HFF-Myc (cell line): ENCODE measurements at regions not wholly inside any gene's neighbourhood (a gene's known extent, or its start where the extent isn't known, plus 50 kb on each side); places are given as distances from the start of the nearest gene placed in this dataset.

ENCODE experiments used
- DNase-seq: peaks from one replicate; pipeline ENCODE4 v3.0.0-alpha.2; 2011; ENCODE audit warnings: low read depth; ENCODE audit errors: extremely low read depth
- H3K4me3 ChIP-seq: replicated peaks from 2 replicates; pipeline ENCODE4 v1.5.1; 2011; ENCODE audit warnings: low read depth, mild to moderate bottlenecking, control low read depth, low read length
- TF ChIP-seq, protein P1 (sequence below): IDR thresholded peaks from 2 replicates; pipeline ENCODE4 v1.5.1; 2012; ENCODE audit warnings: mild to moderate bottlenecking, low read depth, low read length, control low read depth; ENCODE audit errors: missing control alignments

DNA sequence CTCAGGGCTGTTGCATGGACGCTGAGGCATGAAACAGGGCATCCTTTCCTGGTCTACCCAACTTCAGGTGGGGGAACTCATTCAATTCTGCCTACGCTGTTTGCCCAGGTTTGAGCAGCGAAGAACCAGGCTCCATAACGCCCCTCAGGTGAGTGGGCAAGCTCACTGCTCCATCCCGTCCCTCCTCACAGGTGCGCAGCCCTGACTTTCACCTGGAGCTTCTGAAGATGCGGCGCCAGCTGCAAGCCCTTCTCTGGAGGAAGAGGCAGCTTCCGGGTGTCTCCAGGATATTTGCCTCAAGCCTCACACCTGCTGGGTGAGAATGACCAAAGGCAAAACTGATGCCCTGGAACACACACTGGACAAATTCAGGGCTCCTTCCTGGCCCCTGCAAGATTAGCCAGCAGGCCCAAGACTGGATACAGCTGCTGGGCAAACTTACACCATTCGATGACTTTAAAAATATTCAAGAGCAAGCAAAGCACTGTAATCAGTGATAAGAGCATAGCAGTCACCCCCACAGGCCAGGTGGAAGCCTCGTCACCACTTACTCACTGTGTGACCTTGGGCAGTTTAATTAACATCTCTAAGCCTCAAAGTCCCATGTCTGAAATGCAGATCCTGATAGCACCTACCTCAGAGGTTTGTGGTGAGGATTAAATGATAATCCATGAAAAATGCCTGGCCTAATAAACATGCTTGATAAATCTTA is 97.7 kb downstream of the GYPC start:
- DNase-seq: no peak
- TF ChIP-seq, protein P1, sequence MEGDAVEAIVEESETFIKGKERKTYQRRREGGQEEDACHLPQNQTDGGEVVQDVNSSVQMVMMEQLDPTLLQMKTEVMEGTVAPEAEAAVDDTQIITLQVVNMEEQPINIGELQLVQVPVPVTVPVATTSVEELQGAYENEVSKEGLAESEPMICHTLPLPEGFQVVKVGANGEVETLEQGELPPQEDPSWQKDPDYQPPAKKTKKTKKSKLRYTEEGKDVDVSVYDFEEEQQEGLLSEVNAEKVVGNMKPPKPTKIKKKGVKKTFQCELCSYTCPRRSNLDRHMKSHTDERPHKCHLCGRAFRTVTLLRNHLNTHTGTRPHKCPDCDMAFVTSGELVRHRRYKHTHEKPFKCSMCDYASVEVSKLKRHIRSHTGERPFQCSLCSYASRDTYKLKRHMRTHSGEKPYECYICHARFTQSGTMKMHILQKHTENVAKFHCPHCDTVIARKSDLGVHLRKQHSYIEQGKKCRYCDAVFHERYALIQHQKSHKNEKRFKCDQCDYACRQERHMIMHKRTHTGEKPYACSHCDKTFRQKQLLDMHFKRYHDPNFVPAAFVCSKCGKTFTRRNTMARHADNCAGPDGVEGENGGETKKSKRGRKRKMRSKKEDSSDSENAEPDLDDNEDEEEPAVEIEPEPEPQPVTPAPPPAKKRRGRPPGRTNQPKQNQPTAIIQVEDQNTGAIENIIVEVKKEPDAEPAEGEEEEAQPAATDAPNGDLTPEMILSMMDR: no peak
- H3K4me3 ChIP-seq: no peak overlapping the region

DNA sequence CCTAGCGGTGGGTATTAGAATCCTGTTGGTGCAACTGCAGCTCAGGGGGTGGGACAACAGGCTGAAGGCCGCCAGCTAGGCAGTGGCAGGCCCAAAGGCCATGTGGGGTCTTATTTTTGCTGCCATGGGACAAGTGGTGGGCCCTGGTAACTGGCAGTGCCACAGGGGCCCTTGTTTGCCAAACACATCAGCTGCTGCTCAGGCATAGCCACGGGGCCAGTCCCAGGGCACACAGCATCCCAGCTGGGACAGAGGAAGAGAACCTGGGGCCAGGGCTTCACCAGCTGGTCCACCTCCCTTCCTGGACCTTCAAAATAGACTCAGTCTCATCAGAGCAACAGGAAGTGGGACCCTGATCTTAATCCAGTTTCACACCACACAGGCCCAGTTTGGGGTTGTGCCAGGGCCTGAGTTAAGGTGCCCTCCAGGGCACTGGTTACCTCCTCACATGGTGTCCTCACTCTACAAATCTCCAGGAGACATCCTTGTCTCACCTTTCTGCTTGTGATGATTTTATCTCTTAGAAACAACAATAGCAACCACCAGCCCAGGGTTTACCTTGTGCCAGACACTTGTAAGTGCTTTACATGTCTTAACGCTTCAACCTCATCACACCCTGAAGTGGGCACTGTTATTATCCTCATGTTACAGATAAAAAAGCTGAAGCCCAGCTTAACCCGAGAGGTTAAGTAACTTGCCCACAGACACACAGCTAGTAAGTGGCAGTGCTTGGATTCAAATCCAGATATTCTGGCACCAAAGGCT is 98.5 kb downstream of the GYPC start:
- TF ChIP-seq, protein P1: no peak
- DNase-seq: no peak
- H3K4me3 ChIP-seq: no peak overlapping the region

GRCh38 chr2:126756125-126756524 is 100.2 kb downstream of the GYPC start:
- TF ChIP-seq, protein P1: no peak
- H3K4me3 ChIP-seq: no peak overlapping the region
- no peak for DNase-seq

GRCh38 chr2:126761256-126761980 is 105.5 kb downstream of the GYPC start:
- no peak for DNase-seq
- TF ChIP-seq, protein P1: no peak
- H3K4me3 ChIP-seq: no peak overlapping the region

DNA sequence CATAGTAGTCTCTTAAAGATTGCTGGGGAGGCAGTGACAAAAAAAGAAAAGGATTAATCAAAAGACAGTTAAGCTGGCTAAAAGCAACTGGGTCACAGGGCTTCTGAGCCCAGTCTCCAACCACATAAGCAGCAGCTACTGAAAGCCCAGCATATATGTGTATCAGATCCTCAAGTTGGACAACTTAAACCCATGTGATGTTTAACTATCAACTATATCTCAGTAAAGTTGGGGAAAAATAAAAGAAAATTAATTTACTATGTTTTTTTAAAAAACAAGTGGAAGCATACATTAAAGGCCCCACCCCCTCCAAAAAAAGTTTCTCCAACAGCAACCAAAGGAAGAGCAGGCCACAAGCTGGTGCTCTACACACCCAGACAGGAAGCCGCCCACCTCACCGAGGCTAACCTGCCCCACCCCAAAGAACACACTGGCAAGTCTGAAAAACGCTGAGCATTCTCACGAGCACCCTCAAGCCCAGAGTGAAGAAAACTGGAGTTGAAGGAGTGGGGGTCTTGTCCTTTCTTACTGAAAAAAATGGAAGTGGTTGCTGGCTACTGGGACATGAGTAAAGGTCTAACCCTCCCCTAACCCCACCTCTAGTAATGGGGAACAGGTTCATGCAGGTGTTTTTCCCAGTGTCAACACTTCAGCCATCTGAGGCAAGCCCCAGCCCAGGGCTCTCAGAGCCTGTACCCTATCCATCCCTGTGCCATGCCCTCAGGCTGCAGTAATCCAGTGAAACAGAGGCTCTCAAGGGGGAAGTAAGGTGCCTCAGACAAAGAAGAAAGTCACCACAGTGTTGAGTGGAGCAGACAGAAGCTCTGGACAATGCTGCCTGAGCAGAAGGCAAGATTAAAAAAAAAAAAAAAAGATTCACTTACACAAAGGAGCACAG is 106.3 kb downstream of the GYPC start:
- no peak for DNase-seq
- TF ChIP-seq, protein P1: no peak

GRCh38 chr2:126764686-126765265 is 108.8 kb downstream of the GYPC start:
- DNase-seq: no peak
- no peak overlapping the region for H3K4me3 ChIP-seq
- TF ChIP-seq, protein P1: no peak

More for the DNA sequence above, 106.3 kb downstream of the GYPC start:
- no peak overlapping the region for H3K4me3 ChIP-seq
